GM20000 (cell line): ENCODE measurements at regions not wholly inside any gene's neighbourhood (a gene's known extent, or its start where the extent isn't known, plus 50 kb on each side); places are given as distances from the start of the nearest gene placed in this dataset.

Experiments
- DNase-seq: peaks from one replicate; pipeline ENCODE4 v3.0.0; 2012; ENCODE audit warnings: low spot score
- TF ChIP-seq, protein P1 (sequence below): IDR thresholded peaks from 2 replicates; pipeline ENCODE4 v1.5.1; 2012; ENCODE audit warnings: mild to moderate bottlenecking, control low read depth; ENCODE audit errors: extremely low read depth, missing control alignments

DNA sequence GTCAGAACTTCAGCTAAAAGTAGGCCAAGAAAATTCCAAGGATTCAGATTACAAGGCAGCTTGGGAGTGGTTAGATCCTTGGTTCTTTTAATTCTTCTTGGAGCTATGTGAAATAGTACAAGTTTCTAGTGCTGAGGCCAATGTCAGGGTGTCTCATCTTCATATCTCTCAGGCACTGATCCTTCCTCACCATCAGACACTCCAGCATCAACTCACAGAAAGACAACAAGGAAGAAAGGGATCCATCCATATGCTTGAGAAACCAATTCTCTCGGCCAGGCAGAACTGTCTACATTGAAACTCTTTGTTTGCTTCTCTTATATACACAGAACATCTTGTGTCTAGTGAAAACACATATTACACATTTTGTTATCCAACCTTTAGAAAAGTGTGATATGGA is 362.1 kb upstream of the CCNH start:
- TF ChIP-seq, protein P1, sequence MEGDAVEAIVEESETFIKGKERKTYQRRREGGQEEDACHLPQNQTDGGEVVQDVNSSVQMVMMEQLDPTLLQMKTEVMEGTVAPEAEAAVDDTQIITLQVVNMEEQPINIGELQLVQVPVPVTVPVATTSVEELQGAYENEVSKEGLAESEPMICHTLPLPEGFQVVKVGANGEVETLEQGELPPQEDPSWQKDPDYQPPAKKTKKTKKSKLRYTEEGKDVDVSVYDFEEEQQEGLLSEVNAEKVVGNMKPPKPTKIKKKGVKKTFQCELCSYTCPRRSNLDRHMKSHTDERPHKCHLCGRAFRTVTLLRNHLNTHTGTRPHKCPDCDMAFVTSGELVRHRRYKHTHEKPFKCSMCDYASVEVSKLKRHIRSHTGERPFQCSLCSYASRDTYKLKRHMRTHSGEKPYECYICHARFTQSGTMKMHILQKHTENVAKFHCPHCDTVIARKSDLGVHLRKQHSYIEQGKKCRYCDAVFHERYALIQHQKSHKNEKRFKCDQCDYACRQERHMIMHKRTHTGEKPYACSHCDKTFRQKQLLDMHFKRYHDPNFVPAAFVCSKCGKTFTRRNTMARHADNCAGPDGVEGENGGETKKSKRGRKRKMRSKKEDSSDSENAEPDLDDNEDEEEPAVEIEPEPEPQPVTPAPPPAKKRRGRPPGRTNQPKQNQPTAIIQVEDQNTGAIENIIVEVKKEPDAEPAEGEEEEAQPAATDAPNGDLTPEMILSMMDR = no peak
- DNase-seq = no peak

DNA sequence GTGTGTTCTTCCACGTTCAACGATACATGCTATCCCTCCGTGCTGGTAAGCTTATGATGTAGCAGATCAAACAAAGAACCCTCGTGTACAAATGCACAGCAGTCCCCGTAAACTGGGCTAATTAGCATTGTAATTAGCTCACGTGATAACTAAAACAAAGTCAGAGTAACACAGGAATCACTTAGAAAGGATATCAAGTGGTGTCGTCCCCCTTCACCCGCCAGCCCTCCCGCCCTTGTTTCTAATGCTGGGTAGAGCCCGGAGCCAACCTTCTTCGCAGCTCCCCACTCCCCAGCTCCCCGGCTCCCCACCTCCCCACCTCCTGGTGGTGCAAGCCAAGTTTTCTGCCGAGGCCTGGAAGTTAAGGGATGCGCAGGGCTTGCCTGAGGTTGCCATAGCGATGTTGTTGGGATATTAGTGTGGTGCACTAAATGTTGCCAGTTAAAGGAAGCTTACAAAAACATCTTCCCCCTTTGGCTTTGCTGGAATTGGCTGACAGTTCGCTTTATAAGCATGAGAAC is 357.9 kb upstream of the CCNH start:
- TF ChIP-seq, protein P1 = no peak
- DNase-seq = no peak

DNA sequence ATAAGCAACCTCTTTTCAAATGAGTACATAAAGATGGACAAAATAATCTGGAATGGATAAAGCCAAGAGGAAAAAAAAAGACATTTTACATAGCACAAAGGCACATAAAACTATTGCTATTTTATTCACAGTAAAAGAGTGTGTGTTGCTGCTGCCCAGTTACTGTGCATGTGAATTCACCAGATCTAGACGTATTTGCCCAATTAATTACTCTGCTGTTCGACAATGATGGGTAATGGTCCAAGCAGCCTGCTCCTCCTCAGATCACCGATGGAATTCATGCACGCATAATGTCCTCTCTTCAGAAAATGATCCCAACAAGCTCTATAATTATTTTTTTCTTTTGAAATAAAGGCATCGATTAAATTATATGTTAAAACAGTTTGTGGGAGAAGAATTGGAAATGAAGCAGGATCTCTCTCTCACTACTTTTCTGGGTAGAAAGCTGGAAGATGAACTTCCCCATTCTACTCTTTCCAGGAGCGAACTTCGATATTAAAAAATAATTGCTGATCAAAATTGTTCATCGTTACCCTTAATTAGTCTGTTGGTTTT is 357.4 kb upstream of the CCNH start:
- no peak for DNase-seq
- TF ChIP-seq, protein P1 = no peak

DNA sequence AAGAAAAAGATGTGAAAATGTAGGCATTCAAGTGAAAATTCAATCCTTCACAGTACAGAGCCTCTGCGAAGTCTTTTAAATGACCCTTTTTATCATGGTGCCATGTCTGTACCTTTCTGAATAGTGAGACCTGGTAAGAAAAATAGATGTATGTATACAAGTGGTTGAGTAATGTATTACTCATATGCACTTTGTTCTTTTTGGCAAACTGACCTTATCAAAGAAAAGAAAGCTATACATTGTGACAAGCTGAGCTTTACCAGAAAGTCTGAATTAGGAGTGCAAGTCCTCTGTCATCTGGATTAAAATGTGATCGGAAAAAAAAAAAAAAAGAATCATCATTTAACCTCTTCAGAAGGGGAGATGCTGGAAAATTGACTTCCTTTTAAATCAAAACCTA is 356.4 kb upstream of the CCNH start:
- TF ChIP-seq, protein P1 = no peak
- DNase-seq = no peak

DNA sequence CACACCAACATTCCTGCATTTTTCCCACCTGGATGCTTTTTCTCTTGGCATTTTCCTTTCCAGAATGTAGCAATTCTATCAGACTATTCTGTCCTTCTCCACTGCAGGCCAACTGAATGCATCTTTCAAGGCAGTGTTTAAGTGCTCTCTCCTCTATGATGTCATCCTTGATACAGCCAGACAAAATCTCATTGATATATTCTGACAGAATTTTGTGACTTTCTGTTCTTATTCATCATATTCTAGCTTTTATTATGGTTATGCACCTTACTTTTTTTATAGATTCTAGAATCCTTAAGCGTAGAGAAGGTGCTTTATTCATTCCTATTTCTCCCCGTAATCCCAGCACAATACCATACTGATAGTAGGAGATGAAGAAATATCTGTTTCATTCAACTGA is 355.5 kb upstream of the CCNH start:
- TF ChIP-seq, protein P1 = no peak
- DNase-seq = no peak

DNA sequence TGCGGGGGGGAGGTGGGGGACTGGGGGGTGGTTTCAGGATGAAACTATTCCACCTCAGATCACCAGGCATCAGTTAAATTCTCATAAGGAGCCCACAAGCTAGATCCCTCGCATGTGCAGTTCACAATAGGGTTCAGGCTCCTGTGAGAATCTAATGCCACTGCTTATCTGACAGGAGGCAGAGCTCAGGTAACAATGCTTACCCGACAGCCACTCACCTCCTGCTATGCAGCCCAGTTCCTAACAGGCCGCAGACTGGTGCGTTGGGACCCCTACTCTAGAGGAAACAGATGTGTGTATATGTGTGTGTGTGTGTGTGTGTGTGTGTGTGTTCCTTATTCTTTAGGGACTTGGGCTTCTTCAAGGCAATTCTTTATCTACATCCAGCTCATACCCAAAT is 352.3 kb upstream of the CCNH start:
- DNase-seq = no peak
- TF ChIP-seq, protein P1 = no peak

DNA sequence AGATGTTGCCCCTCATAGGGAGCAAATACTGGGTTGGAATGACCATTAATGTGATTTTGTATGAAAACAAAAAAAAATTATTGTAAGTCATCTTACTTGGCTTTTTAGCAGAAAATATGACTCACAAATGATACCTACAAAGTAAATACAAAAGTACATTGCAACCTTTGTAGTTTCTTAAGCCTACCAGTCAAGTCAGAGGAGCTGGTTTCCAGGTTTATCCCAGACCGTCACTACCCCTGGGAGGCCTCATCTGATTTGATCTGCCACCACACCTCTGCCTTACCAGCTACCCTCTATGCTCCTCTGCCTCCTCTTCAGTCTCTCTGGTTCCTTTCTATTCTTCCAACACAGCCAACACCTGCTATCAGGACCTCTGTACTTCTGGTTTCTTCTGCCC is 349.9 kb upstream of the CCNH start:
- TF ChIP-seq, protein P1 = no peak
- DNase-seq = no peak
